A549 (cell line): ENCODE measurements at regions not wholly inside any gene's neighbourhood (a gene's known extent, or its start where the extent isn't known, plus 50 kb on each side); places are given as distances from the start of the nearest gene placed in this dataset.

Source experiments
- ATAC-seq, 2 experiments: fragments of 200-7000 bp in 1 of 2; fragments of >200 bp in 1 of 2; cut with Nextera tagmentation in 1 of 2; cut with Tn5 transposase in 1 of 2; 3 replicates each; pipeline versions ENCODE4 v1.8.0 to v1.9.1; 2018 to 2020; ENCODE audit warnings: mild to moderate bottlenecking in 1 of 2, moderate library complexity in 1 of 2
- CTCF ChIA-PET: fragments of 300-600 bp; sonication (Branson Sonifier 250); formaldehyde crosslinking; extraction: SDS; loops from one replicate; lab custom pipeline; 2021; ENCODE audit warnings: antibody characterized with exemption, inconsistent platforms; lab: Yijun Ruan, JAX
- POLR2A ChIA-PET: fragments of 350-600 bp; formaldehyde crosslinking; extraction: SDS; loops from one replicate; lab custom pipeline; 2021; ENCODE audit warnings: antibody characterized with exemption, inconsistent platforms; lab: Yijun Ruan, JAX
- DNase-seq, 2 experiments: peaks; one replicate each; pipeline versions ENCODE4 v3.0.0 to v3.0.0-alpha.2; 2011 to 2016; ENCODE audit warnings: low read depth in 1 of 2, low spot score in 1 of 2
- FAIRE-seq: peaks from 2 replicates; lab custom pipeline; 2011; peaks lifted over from hg19 to GRCh38; lab: Jason Lieb, UNC
- H3K27ac ChIP-seq, 2 experiments: fragments of >200 bp; sonication (Bioruptor Twin); formaldehyde crosslinking; 3 replicates each; pipeline ENCODE4 v1.5.1; 2016 to 2017
- H3K4me1 ChIP-seq: fragments of >200 bp; sonication (Bioruptor Twin); formaldehyde crosslinking; 3 replicates; pipeline ENCODE4 v1.6.1; 2016
- H3K4me2 ChIP-seq: fragments of >200 bp; sonication (Bioruptor Twin); formaldehyde crosslinking; 3 replicates; pipeline ENCODE4 v1.6.1; 2016
- H3K4me3 ChIP-seq: fragments of >200 bp; sonication (Bioruptor Twin); formaldehyde crosslinking; 3 replicates; pipeline ENCODE4 v1.5.1; 2016
- H3K9me3 ChIP-seq: fragments of >200 bp; sonication (Bioruptor Twin); formaldehyde crosslinking; 3 replicates; pipeline ENCODE4 v1.6.1; 2016
- BHLHE40 ChIP-seq: IDR thresholded peaks from 2 replicates; pipeline ENCODE4 v1.6.1; 2012; ENCODE audit warnings: low read depth, low read length, inconsistent platforms
- CHD2 ChIP-seq: fragments of 150-350 bp; IDR thresholded peaks from 2 replicates; pipeline ENCODE4 v1.6.1; 2014; ENCODE audit warnings: low read length; ENCODE audit not compliant: partially characterized antibody
- EHMT2 ChIP-seq: fragments of 200-600 bp; sonication (generic); IDR thresholded peaks from 2 replicates; pipeline ENCODE4 v1.6.1; 2016; ENCODE audit warnings: antibody characterized with exemption, low read depth, mild to moderate bottlenecking, moderate library complexity
- FOSB ChIP-seq: fragments of 250-450 bp; sonication (Bioruptor Pico); IDR thresholded peaks from 2 replicates; pipeline ENCODE4 v1.5.0; 2020; ENCODE audit warnings: mild to moderate bottlenecking, moderate library complexity
- HDAC2 ChIP-seq: fragments of 200-600 bp; sonication (generic); IDR thresholded peaks from 2 replicates; pipeline ENCODE4 v1.6.1; 2016
- JUNB ChIP-seq: fragments of >200 bp; sonication (Bioruptor Twin); formaldehyde crosslinking; IDR thresholded peaks from 2 replicates; pipeline ENCODE4 v1.6.1; 2016
- POLR2A ChIP-seq: IDR thresholded peaks from 2 replicates; pipeline ENCODE4 v1.6.1; 2012; ENCODE audit warnings: mild to moderate bottlenecking, low read length
- RAD21 ChIP-seq, 2 experiments: fragments of >200 bp in 1 of 2; sonication (Bioruptor Twin) in 1 of 2; formaldehyde crosslinking in 1 of 2; IDR thresholded peaks in 1 of 2; conservative IDR thresholded peaks in 1 of 2; 2 replicates in 1 of 2; 3 replicates in 1 of 2; pipeline ENCODE4 v1.6.1; 2012 to 2018; ENCODE audit warnings: inconsistent platforms in 1 of 2
- RFX5 ChIP-seq: fragments of 450-650 bp; IDR thresholded peaks from 2 replicates; pipeline ENCODE4 v1.7.1; 2014; ENCODE audit warnings: antibody characterized with exemption, mild to moderate bottlenecking, moderate library complexity
- RNF2 ChIP-seq: fragments of 200-600 bp; sonication (generic); IDR thresholded peaks from 2 replicates; pipeline ENCODE4 v1.6.1; 2016; ENCODE audit warnings: low read depth, mild to moderate bottlenecking, antibody characterized with exemption, moderate library complexity, borderline replicate concordance
- TFCP2L1 ChIP-seq: fragments of 250-450 bp; sonication (Bioruptor Pico); IDR thresholded peaks from 2 replicates; pipeline ENCODE4 v1.5.0; 2021; ENCODE audit warnings: mild to moderate bottlenecking
- WGBS: methylation state at CpG from one replicate; pipeline ENCODE4 v1.1.6; 2017; ENCODE audit errors: missing lambda C conversion rate; 5-methylcytosine and 5-hydroxymethylcytosine counted together
- TF ChIP-seq, protein P1 (sequence below): IDR thresholded peaks from 2 replicates; pipeline ENCODE4 v1.6.1; 2012; ENCODE audit warnings: low read depth, borderline replicate concordance
- TF ChIP-seq, protein P2 (sequence below): fragments of >200 bp; sonication (Bioruptor Twin); formaldehyde crosslinking; IDR thresholded peaks from 3 replicates; pipeline ENCODE4 v1.5.1; 2016
- TF ChIP-seq, protein P3 (sequence below): fragments of 250-450 bp; sonication (Bioruptor Pico); IDR thresholded peaks from 2 replicates; pipeline ENCODE4 v1.5.0; 2020; ENCODE audit warnings: low read depth, mild to moderate bottlenecking, moderate library complexity
- TF ChIP-seq, protein P4 (sequence below): fragments of 200-600 bp; sonication (generic); IDR thresholded peaks from 2 replicates; pipeline ENCODE4 v1.6.1; 2016; ENCODE audit warnings: antibody characterized with exemption, mild to moderate bottlenecking, moderate library complexity
- TF ChIP-seq, protein P5 (sequence below): fragments of 250-450 bp; sonication (Bioruptor Pico); IDR thresholded peaks from 2 replicates; pipeline ENCODE4 v1.5.0; 2021; ENCODE audit warnings: mild to moderate bottlenecking, moderate library complexity, borderline replicate concordance

DNA sequence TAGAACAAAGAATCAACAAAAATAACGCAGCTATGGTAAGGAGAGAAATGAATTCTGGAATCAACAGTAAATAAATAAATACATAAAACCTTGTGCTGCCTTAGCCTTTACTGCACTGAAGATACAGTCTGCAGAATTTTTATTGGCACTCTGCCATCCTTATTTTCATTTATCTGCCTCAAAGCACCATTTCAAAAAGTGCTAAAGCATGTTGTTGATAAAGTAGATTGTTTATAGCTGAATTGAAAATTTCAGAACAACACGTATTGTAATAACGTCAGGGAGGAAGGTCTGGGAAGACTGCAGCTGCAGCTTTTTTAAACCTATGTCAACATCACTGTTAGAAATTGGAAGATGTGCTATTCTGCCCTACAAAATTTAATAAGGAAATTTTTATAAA lies 787.2 kb downstream of the PLCL1 start:
- DNase-seq, result no peak
- ChIA-PET CTCF (no interaction called here), POLR2A (no interaction called here)
- WGBS, result 25% methylated on average over 3 of the region's 3 CpGs
- Histone ChIP-seq H3K9me3 (no peaks in the 10 kb centered on the region), H3K4me3 (no peak overlapping the region), H3K27ac (no peak overlapping the region), H3K4me1 (no peaks in the 10 kb centered on the region), H3K4me2 (no peak overlapping the region)
- no peak for FAIRE-seq
- no peak for TF ChIP-seq RNF2
- no peak for TF ChIP-seq POLR2A
- TF ChIP-seq, protein P1, sequence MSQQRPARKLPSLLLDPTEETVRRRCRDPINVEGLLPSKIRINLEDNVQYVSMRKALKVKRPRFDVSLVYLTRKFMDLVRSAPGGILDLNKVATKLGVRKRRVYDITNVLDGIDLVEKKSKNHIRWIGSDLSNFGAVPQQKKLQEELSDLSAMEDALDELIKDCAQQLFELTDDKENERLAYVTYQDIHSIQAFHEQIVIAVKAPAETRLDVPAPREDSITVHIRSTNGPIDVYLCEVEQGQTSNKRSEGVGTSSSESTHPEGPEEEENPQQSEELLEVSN, result no peak
- TF ChIP-seq RAD21 (conservative IDR thresholded peaks at IDR 0.05 in 1 of 2, IDR thresholded peaks at IDR 0.05 in 1 of 2), result no peak
- TF ChIP-seq JUNB, result no peak
- no peak for TF ChIP-seq RFX5
- TF ChIP-seq, protein P2, sequence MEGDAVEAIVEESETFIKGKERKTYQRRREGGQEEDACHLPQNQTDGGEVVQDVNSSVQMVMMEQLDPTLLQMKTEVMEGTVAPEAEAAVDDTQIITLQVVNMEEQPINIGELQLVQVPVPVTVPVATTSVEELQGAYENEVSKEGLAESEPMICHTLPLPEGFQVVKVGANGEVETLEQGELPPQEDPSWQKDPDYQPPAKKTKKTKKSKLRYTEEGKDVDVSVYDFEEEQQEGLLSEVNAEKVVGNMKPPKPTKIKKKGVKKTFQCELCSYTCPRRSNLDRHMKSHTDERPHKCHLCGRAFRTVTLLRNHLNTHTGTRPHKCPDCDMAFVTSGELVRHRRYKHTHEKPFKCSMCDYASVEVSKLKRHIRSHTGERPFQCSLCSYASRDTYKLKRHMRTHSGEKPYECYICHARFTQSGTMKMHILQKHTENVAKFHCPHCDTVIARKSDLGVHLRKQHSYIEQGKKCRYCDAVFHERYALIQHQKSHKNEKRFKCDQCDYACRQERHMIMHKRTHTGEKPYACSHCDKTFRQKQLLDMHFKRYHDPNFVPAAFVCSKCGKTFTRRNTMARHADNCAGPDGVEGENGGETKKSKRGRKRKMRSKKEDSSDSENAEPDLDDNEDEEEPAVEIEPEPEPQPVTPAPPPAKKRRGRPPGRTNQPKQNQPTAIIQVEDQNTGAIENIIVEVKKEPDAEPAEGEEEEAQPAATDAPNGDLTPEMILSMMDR, result no peak
- TF ChIP-seq FOSB, result no peak
- TF ChIP-seq CHD2, result no peak
- TF ChIP-seq, protein P3, sequence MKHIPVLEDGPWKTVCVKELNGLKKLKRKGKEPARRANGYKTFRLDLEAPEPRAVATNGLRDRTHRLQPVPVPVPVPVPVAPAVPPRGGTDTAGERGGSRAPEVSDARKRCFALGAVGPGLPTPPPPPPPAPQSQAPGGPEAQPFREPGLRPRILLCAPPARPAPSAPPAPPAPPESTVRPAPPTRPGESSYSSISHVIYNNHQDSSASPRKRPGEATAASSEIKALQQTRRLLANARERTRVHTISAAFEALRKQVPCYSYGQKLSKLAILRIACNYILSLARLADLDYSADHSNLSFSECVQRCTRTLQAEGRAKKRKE (CRISPR knock-in tag), result no peak
- no peak for ATAC-seq

DNA sequence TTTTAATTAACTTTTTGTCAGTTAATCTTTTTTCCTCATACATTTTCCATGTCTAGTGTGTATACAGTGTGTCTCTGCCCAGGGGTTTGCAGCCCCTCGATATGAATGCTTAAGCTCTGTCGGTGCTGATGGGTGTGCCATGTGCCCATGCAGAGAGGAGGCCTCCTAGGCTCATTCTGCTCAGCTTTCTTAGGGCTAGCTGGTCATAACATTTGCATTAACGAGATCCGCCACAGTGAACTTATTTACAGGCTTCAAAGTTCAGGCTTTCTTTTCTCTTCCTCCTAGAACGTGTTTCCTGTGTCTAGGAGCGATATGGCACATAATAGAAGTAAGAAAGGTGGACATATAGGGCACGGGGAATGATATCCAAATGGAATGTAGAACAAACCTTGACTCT lies 783.3 kb downstream of the PLCL1 start:
- no peaks in the 10 kb centered on the region for H3K9me3 ChIP-seq
- 12% methylated on average over 7 of the region's 7 CpGs for WGBS
- CTCF ChIA-PET, result no interaction called here
- FAIRE-seq (no peak), DNase-seq (no peak), ATAC-seq (no peak)
- POLR2A ChIA-PET, result no interaction called here
- no peak overlapping the region for H3K27ac ChIP-seq
- no peaks in the 10 kb centered on the region for H3K4me1 ChIP-seq
- no peak overlapping the region for H3K4me3 ChIP-seq
- H3K4me2 ChIP-seq, result no peak overlapping the region
- no peak for TF ChIP-seq HDAC2
- no peak for TF ChIP-seq CHD2
- TF ChIP-seq TFCP2L1 (CRISPR knock-in tag), result no peak
- TF ChIP-seq, protein P3 (CRISPR knock-in tag), result no peak
- TF ChIP-seq, protein P4, sequence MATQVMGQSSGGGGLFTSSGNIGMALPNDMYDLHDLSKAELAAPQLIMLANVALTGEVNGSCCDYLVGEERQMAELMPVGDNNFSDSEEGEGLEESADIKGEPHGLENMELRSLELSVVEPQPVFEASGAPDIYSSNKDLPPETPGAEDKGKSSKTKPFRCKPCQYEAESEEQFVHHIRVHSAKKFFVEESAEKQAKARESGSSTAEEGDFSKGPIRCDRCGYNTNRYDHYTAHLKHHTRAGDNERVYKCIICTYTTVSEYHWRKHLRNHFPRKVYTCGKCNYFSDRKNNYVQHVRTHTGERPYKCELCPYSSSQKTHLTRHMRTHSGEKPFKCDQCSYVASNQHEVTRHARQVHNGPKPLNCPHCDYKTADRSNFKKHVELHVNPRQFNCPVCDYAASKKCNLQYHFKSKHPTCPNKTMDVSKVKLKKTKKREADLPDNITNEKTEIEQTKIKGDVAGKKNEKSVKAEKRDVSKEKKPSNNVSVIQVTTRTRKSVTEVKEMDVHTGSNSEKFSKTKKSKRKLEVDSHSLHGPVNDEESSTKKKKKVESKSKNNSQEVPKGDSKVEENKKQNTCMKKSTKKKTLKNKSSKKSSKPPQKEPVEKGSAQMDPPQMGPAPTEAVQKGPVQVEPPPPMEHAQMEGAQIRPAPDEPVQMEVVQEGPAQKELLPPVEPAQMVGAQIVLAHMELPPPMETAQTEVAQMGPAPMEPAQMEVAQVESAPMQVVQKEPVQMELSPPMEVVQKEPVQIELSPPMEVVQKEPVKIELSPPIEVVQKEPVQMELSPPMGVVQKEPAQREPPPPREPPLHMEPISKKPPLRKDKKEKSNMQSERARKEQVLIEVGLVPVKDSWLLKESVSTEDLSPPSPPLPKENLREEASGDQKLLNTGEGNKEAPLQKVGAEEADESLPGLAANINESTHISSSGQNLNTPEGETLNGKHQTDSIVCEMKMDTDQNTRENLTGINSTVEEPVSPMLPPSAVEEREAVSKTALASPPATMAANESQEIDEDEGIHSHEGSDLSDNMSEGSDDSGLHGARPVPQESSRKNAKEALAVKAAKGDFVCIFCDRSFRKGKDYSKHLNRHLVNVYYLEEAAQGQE, result no peak
- TF ChIP-seq FOSB, result no peak
- no peak for TF ChIP-seq BHLHE40
- no peak for TF ChIP-seq EHMT2
- TF ChIP-seq, protein P5, sequence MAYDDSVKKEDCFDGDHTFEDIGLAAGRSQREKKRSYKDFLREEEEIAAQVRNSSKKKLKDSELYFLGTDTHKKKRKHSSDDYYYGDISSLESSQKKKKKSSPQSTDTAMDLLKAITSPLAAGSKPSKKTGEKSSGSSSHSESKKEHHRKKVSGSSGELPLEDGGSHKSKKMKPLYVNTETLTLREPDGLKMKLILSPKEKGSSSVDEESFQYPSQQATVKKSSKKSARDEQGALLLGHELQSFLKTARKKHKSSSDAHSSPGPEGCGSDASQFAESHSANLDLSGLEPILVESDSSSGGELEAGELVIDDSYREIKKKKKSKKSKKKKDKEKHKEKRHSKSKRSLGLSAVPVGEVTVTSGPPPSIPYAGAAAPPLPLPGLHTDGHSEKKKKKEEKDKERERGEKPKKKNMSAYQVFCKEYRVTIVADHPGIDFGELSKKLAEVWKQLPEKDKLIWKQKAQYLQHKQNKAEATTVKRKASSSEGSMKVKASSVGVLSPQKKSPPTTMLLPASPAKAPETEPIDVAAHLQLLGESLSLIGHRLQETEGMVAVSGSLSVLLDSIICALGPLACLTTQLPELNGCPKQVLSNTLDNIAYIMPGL, result no peak
